ENCODE measurements at regions not wholly inside any gene's neighbourhood (a gene's known extent, or its start where the extent isn't known, plus 50 kb on each side); places are given as distances from the start of the nearest gene placed in this dataset.

- no peak overlapping the region for H3K4me3 ChIP-seq (ENCODE audit: low read depth, low read length)
- DNase-seq (ENCODE audit: low read depth), result no peak
- TF ChIP-seq CTCF (IDR thresholded peaks at IDR 0.05; ENCODE audit: insufficient read depth, low read length), result no peak
Measured at GRCh38 chr1:82978461-82979324, 1020.2 kb downstream of the TTLL7 start.

GRCh38 chr1:82972841-82973553, 1025.9 kb downstream of the TTLL7 start:
- DNase-seq (ENCODE audit: low read depth), result no peak
- no peak overlapping the region for H3K4me3 ChIP-seq (ENCODE audit: low read depth, low read length)
- TF ChIP-seq CTCF (IDR thresholded peaks at IDR 0.05; ENCODE audit: insufficient read depth, low read length), result no peak

GRCh38 chr1:82969340-82969739, 1029.6 kb downstream of the TTLL7 start:
- DNase-seq (ENCODE audit: low read depth), result no peak
- no peak for TF ChIP-seq CTCF (IDR thresholded peaks at IDR 0.05; ENCODE audit: insufficient read depth, low read length)
- no peak overlapping the region for H3K4me3 ChIP-seq (ENCODE audit: low read depth, low read length)

- TF ChIP-seq CTCF (IDR thresholded peaks at IDR 0.05; ENCODE audit: insufficient read depth, low read length), result no peak
- H3K4me3 ChIP-seq (ENCODE audit: low read depth, low read length), result no peak overlapping the region
- no peak for DNase-seq (ENCODE audit: low read depth)
Measured at GRCh38 chr1:82962658-82963057, 1036.3 kb downstream of the TTLL7 start.

- DNase-seq (ENCODE audit: low read depth), result no peak
- no peak overlapping the region for H3K4me3 ChIP-seq (ENCODE audit: low read depth, low read length)
- no peak for TF ChIP-seq CTCF (IDR thresholded peaks at IDR 0.05; ENCODE audit: insufficient read depth, low read length)
Measured at GRCh38 chr1:82950606-82951200, 1048.2 kb downstream of the TTLL7 start.

GRCh38 chr1:82948386-82948785, 1050.5 kb downstream of the TTLL7 start:
- no peak for TF ChIP-seq CTCF (IDR thresholded peaks at IDR 0.05; ENCODE audit: insufficient read depth, low read length)
- no peak for DNase-seq (ENCODE audit: low read depth)
- H3K4me3 ChIP-seq (ENCODE audit: low read depth, low read length), result no peak overlapping the region
